ENCODE measurements at regions not wholly inside any gene's neighbourhood (a gene's known extent, or its start where the extent isn't known, plus 50 kb on each side); places are given as distances from the start of the nearest gene placed in this dataset.

DNA sequence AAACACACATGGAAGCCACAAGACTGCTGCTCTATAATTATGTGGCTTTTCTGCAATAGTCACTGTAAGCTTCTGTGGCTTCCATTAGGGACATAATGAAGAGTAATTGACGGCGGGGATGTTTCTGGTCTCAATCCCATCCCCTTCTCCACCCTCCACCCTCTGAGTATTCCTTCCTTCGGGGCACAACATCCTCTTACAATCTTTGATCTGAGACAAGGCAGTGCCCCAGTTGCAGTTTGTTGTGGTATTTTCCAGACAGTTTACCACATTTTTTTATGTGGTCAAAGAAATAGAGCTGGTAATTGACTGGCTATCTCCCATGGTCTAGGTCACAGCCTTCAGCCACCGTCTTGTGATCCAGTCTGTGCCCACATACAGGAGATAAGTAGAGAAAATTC lies 277.7 kb downstream of the NR2F1-AS1 start:
- Mint-ChIP-seq H3K27me3 (no peaks in the 10 kb centered on the region), H3K4me3 (no peak overlapping the region), H3K4me1 (no peaks in the 10 kb centered on the region), H3K9me3 (no peaks in the 10 kb centered on the region), H3K36me3 (ENCODE audit: low read depth) (no peaks in the 10 kb centered on the region), H3K27ac (no peak overlapping the region)
- no peak for DNase-seq
- intact Hi-C loops (cut with micrococcal nuclease): no loop called here

- Mint-ChIP-seq H3K4me1 (no peaks in the 10 kb centered on the region), H3K4me3 (no peak overlapping the region), H3K9me3 (no peaks in the 10 kb centered on the region), H3K27me3 (no peaks in the 10 kb centered on the region), H3K27ac (no peak overlapping the region), H3K36me3 (ENCODE audit: low read depth) (no peaks in the 10 kb centered on the region)
- DNase-seq: no peak
- intact Hi-C loops (cut with micrococcal nuclease): no loop called here
Measured at GRCh38 chr5:93302711-93303110, 278.3 kb downstream of the NR2F1-AS1 start.

DNA sequence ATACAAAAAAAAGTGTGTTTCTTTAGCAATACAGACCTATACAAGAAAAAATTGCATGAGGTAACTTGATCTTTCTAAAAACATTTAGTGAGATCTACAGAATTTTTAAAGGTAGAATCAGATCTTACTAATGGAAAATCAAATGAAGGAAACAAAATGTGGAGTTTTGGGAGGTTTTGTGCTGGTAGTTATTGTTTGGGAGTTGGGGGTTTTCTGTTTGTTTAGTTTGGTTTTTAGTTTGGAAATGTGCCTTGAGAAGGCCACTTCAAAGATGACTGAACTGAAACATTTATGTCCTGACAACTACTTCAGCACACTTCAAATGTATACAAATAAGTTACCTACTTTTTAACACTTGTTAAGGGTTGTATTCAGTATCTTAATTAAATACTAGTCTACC lies 280.1 kb downstream of the NR2F1-AS1 start:
- intact Hi-C loops (cut with micrococcal nuclease): no loop called here
- H3K4me3 Mint-ChIP-seq: no peak overlapping the region
- DNase-seq: no peak
- H3K36me3 Mint-ChIP-seq (ENCODE audit: low read depth): no peaks in the 10 kb centered on the region
- H3K4me1 Mint-ChIP-seq: no peaks in the 10 kb centered on the region
- no peaks in the 10 kb centered on the region for H3K9me3 Mint-ChIP-seq
- no peak overlapping the region for H3K27ac Mint-ChIP-seq
- no peaks in the 10 kb centered on the region for H3K27me3 Mint-ChIP-seq

- no peaks in the 10 kb centered on the region for H3K4me1 Mint-ChIP-seq
- H3K27me3 Mint-ChIP-seq: no peaks in the 10 kb centered on the region
- no peak for DNase-seq
- H3K9me3 Mint-ChIP-seq: no peaks in the 10 kb centered on the region
- intact Hi-C loops (cut with micrococcal nuclease): no loop called here
- H3K27ac Mint-ChIP-seq: no peak overlapping the region
- no peaks in the 10 kb centered on the region for H3K36me3 Mint-ChIP-seq (ENCODE audit: low read depth)
- no peak overlapping the region for H3K4me3 Mint-ChIP-seq
Measured at GRCh38 chr5:93300309-93300923, 280.6 kb downstream of the NR2F1-AS1 start.

DNA sequence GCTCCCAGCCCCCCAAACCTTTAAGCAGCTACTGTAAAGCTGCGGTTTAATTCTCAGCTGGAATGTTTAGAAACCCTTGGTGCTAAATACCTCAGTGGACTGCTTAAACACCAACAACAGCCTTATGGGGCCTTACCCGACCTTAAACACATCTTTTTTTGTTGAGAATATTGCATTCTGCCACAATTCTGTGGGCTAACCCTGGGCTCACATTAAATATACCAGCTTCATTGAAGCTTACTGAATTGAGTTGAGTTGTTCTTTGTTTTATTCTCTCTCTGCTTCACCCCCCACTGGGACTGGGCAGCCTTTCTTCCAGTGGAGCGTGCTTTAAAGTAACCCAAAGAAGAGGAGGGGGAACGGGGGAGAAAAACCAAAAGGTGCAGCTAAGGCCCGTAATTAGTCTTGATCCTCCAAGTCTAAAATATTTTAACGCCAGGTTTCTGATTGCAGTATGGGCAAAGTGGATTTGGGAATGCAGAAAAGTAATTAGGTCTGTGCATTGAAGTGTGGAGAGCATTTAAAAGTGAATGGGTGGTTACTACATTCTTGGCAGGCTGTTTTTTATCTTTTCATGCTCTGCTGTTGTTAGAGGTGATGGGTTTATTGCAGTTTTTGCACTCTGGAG lies 281.2 kb downstream of the NR2F1-AS1 start:
- Mint-ChIP-seq H3K27ac (no peak overlapping the region), H3K4me1 (no peaks in the 10 kb centered on the region), H3K9me3 (no peaks in the 10 kb centered on the region), H3K36me3 (ENCODE audit: low read depth) (no peaks in the 10 kb centered on the region), H3K4me3 (no peak overlapping the region), H3K27me3 (no peaks in the 10 kb centered on the region)
- DNase-seq: no peak
- intact Hi-C loops (cut with micrococcal nuclease): no loop called here

- intact Hi-C loops (cut with micrococcal nuclease): no loop called here
- DNase-seq: no peak
- Mint-ChIP-seq H3K9me3 (no peaks in the 10 kb centered on the region), H3K27me3 (no peaks in the 10 kb centered on the region), H3K36me3 (ENCODE audit: low read depth) (no peaks in the 10 kb centered on the region), H3K27ac (no peak overlapping the region), H3K4me3 (no peak overlapping the region), H3K4me1 (no peaks in the 10 kb centered on the region)
Measured at GRCh38 chr5:93297116-93297515, 283.9 kb downstream of the NR2F1-AS1 start.

- no peak overlapping the region for H3K4me3 Mint-ChIP-seq
- H3K36me3 Mint-ChIP-seq (ENCODE audit: low read depth): no peaks in the 10 kb centered on the region
- H3K27me3 Mint-ChIP-seq: no peaks in the 10 kb centered on the region
- H3K9me3 Mint-ChIP-seq: no peaks in the 10 kb centered on the region
- intact Hi-C loops (cut with micrococcal nuclease): no loop called here
- DNase-seq: no peak
- H3K27ac Mint-ChIP-seq: no peak overlapping the region
- H3K4me1 Mint-ChIP-seq: no peaks in the 10 kb centered on the region
Measured at GRCh38 chr5:93296338-93296737, 284.7 kb downstream of the NR2F1-AS1 start.

- H3K27ac Mint-ChIP-seq: no peak overlapping the region
Measured at GRCh38 chr5:93294996-93295395, 286.0 kb downstream of the NR2F1-AS1 start.

GRCh38 chr5:93294199-93294598 lies 286.8 kb downstream of the NR2F1-AS1 start:
- DNase-seq: no peak
- Mint-ChIP-seq H3K4me3 (no peak overlapping the region), H3K27me3 (no peaks in the 10 kb centered on the region), H3K27ac (no peak overlapping the region), H3K36me3 (ENCODE audit: low read depth) (no peaks in the 10 kb centered on the region), H3K9me3 (no peaks in the 10 kb centered on the region), H3K4me1 (no peaks in the 10 kb centered on the region)
- intact Hi-C loops (cut with micrococcal nuclease): no loop called here

More at GRCh38 chr5:93294996-93295395, 286.0 kb downstream of the NR2F1-AS1 start:
- Mint-ChIP-seq H3K36me3 (ENCODE audit: low read depth) (no peaks in the 10 kb centered on the region), H3K9me3 (no peaks in the 10 kb centered on the region), H3K27me3 (no peaks in the 10 kb centered on the region), H3K4me3 (no peak overlapping the region), H3K4me1 (no peaks in the 10 kb centered on the region)
- DNase-seq: no peak
- intact Hi-C loops (cut with micrococcal nuclease): no loop called here

- DNase-seq: no peak
- H3K27ac Mint-ChIP-seq: no peak overlapping the region
- H3K4me3 Mint-ChIP-seq: no peak overlapping the region
- H3K9me3 Mint-ChIP-seq: peaks cover 3% of the 10 kb centered on the region
- intact Hi-C loops (cut with micrococcal nuclease): no loop called here
- H3K4me1 Mint-ChIP-seq: no peaks in the 10 kb centered on the region
- H3K36me3 Mint-ChIP-seq (ENCODE audit: low read depth): no peaks in the 10 kb centered on the region
- H3K27me3 Mint-ChIP-seq: no peaks in the 10 kb centered on the region
Measured at GRCh38 chr5:93289942-93290341, 291.1 kb downstream of the NR2F1-AS1 start.

GRCh38 chr5:93285461-93285860 lies 295.6 kb downstream of the NR2F1-AS1 start:
- no peak overlapping the region for H3K4me3 Mint-ChIP-seq
- H3K36me3 Mint-ChIP-seq (ENCODE audit: low read depth): no peaks in the 10 kb centered on the region
- peaks cover 3% of the 10 kb centered on the region for H3K9me3 Mint-ChIP-seq
- H3K27ac Mint-ChIP-seq: no peak overlapping the region
- no peaks in the 10 kb centered on the region for H3K27me3 Mint-ChIP-seq
- DNase-seq: no peak
- no peaks in the 10 kb centered on the region for H3K4me1 Mint-ChIP-seq
- intact Hi-C loops (cut with micrococcal nuclease): no loop called here

DNA sequence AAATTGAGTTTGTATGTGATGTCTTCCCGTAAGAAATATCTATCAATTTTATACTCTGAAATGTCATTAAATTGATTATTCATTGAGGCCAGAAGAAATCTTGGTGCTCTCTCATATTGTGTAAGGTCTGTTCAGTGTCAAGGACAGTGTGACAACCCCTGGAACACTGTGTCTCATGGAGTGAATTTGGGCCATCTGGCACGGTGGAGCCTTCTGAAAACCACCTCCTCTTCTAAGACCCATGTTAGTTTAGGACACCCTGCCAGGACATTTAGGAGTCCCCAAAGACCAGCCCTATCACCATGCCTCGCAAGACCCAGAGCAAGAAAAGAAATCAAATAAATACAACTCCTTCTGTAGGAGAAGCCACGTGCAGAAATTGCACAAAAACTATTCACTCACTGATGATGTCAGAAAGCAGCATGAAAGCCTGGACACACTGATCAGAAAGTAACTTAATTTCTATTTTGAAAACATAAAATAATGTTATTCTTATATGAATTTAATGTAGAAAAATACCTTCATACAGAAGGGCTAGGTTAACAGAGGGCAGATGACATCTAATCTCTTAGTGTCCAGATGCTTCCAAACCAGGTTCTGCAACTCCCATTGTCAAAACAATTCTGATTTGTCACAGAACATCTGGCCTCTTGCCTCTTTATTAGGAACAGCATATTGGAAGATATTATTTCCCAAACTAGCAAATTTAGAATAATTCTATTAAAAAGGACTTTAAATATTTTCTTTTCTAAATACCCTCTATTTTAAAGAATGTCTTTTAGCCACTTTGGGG lies 298.8 kb downstream of the NR2F1-AS1 start:
- intact Hi-C loops (cut with micrococcal nuclease): no loop called here
- Mint-ChIP-seq H3K4me3 (no peak overlapping the region), H3K27me3 (no peaks in the 10 kb centered on the region), H3K27ac (no peak overlapping the region), H3K4me1 (no peaks in the 10 kb centered on the region), H3K36me3 (ENCODE audit: low read depth) (no peaks in the 10 kb centered on the region), H3K9me3 (no peaks in the 10 kb centered on the region)
- DNase-seq: no peak

GRCh38 chr5:93280518-93280917 lies 300.5 kb downstream of the NR2F1-AS1 start:
- Mint-ChIP-seq H3K36me3 (ENCODE audit: low read depth) (no peaks in the 10 kb centered on the region), H3K9me3 (no peaks in the 10 kb centered on the region), H3K27ac (no peak overlapping the region), H3K4me1 (no peaks in the 10 kb centered on the region), H3K4me3 (no peak overlapping the region), H3K27me3 (no peaks in the 10 kb centered on the region)
- DNase-seq: no peak
- intact Hi-C loops (cut with micrococcal nuclease): no loop called here

- H3K27me3 Mint-ChIP-seq: no peaks in the 10 kb centered on the region
- no peaks in the 10 kb centered on the region for H3K36me3 Mint-ChIP-seq (ENCODE audit: low read depth)
- H3K27ac Mint-ChIP-seq: no peak overlapping the region
- intact Hi-C loops (cut with micrococcal nuclease): no loop called here
- H3K4me1 Mint-ChIP-seq: no peaks in the 10 kb centered on the region
- no peak for DNase-seq
- no peak overlapping the region for H3K4me3 Mint-ChIP-seq
- H3K9me3 Mint-ChIP-seq: no peaks in the 10 kb centered on the region
Measured at GRCh38 chr5:93279296-93279963, 301.6 kb downstream of the NR2F1-AS1 start.

Measured in activated CD4-positive, alpha-beta T cell treated with anti-CD3 and anti-CD28 coated beads, Interleukin-2, amount 10 ng/mL, durations not matched to agents 24 days and 14 days (primary cell).